ENCODE measurements at regions not wholly inside any gene's neighbourhood (a gene's known extent, or its start where the extent isn't known, plus 50 kb on each side); places are given as distances from the start of the nearest gene placed in this dataset.
"Not testable (repeated sequence)": the region's sequence is repeated elsewhere in the genome, so short reads cannot be mapped to it uniquely, and the experiment has no call there.

DNA sequence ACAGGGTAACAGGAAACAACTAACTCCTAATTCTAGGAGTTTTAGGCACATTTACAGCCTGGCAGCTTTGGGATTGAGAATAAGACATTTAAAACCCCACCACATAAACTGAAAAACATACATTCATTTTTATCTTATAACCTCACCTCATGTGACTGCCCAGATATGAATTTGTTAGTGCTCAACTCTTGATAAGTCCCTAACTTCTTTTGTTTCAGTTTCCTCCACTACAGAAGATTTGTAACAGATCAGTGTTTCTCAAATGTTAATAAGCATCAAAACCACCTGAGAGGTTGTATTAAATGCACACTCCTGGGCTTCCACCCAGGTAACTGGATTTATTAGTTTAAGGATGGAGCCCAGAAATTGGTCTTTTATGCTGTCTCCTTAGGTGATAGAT lies 190.1 kb upstream of the ARID1B start:
- TF ChIP-seq, protein P1, sequence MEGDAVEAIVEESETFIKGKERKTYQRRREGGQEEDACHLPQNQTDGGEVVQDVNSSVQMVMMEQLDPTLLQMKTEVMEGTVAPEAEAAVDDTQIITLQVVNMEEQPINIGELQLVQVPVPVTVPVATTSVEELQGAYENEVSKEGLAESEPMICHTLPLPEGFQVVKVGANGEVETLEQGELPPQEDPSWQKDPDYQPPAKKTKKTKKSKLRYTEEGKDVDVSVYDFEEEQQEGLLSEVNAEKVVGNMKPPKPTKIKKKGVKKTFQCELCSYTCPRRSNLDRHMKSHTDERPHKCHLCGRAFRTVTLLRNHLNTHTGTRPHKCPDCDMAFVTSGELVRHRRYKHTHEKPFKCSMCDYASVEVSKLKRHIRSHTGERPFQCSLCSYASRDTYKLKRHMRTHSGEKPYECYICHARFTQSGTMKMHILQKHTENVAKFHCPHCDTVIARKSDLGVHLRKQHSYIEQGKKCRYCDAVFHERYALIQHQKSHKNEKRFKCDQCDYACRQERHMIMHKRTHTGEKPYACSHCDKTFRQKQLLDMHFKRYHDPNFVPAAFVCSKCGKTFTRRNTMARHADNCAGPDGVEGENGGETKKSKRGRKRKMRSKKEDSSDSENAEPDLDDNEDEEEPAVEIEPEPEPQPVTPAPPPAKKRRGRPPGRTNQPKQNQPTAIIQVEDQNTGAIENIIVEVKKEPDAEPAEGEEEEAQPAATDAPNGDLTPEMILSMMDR (IDR thresholded peaks at IDR 0.05; ENCODE audit: insufficient read depth, low read length, missing control alignments) = no peak
- no peak for DNase-seq (ENCODE audit: low read depth, low spot score)
- POLR2A ChIA-PET = no interaction called here
- no peak overlapping the region for H3K4me3 ChIP-seq (ENCODE audit: low read depth, low read length)
- CTCF ChIA-PET = interaction anchor here (1.3 kb wide), 1 partner anchor 22 kb away, joined by 4 read pairs; no protein-coding TSS in a partner anchor

DNA sequence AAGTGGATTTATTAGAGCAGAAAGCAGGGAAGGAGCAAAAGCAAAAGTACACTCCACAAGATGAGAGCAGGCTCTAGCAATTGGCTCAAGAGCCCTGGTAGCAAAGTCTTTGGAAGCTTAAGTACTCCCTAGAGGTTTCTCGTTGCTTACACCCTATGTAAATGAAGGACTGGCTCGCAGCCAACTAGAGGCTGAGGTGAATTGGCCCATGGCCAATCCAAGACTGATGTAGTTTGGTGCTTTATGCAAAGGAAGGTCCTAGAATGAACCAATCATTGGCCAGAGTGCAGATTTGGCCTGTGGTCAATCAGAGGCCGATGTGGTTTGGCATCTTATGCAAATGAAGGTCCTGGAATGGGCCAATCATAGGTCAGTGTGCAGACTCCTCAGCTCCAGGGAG lies 191.3 kb upstream of the ARID1B start:
- CTCF ChIA-PET = no interaction called here
- H3K4me3 ChIP-seq (ENCODE audit: low read depth, low read length) = no peak overlapping the region
- no peak for DNase-seq (ENCODE audit: low read depth, low spot score)
- POLR2A ChIA-PET = no interaction called here
- TF ChIP-seq, protein P1 (IDR thresholded peaks at IDR 0.05; ENCODE audit: insufficient read depth, low read length, missing control alignments) = no peak

DNA sequence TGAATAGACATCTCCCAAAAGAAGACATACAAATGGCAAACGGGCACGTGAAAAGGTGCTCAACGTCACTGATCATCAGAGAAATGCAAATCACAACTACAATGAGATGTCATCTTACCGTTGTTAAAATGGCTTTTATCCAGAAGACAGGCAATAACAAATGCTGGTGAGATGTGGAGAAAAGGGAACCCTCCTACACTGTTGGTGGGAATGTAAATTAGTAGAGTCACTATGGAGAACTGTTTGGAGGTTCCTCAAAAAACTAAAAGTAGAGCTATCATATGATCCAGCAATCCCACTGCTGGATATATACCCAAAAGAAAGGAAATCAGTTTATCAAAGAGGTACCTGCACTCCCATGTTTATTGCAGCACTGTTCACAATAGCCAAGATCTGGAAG lies 193.1 kb upstream of the ARID1B start:
- POLR2A ChIA-PET; DNase-seq (ENCODE audit: low read depth, low spot score); H3K4me3 ChIP-seq (ENCODE audit: low read depth, low read length): not testable (repeated sequence)
- CTCF ChIA-PET = interaction anchor here (1.3 kb wide), 1 partner anchor 19 kb away, joined by 3 read pairs; no protein-coding TSS in a partner anchor

DNA sequence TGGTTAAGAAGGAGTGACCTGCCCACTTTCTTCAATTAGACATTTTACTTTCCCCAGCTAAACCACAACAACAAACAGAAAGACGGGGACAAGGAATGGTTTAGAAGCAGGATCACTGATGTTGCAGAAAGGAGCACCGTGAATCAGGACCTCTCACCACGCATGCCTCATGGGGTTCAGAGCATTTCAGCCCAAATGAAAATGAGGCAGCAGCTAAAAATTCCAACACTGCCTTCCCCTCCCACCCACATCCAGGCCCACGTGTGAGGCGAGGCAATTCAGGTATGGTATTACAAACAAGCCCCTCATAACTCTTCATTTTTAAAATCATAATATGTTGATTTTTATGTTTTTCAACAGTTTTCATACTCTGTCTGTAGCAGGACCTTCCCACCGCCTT lies 194.1 kb upstream of the ARID1B start:
- TF ChIP-seq, protein P1 (IDR thresholded peaks at IDR 0.05; ENCODE audit: insufficient read depth, low read length, missing control alignments) = no peak
- H3K4me3 ChIP-seq (ENCODE audit: low read depth, low read length) = no peak overlapping the region
- CTCF ChIA-PET = interaction anchor here (1.4 kb wide), 1 partner anchor 18 kb away, joined by 3 read pairs; no protein-coding TSS in a partner anchor
- no peak for DNase-seq (ENCODE audit: low read depth, low spot score)
- POLR2A ChIA-PET = no interaction called here

DNA sequence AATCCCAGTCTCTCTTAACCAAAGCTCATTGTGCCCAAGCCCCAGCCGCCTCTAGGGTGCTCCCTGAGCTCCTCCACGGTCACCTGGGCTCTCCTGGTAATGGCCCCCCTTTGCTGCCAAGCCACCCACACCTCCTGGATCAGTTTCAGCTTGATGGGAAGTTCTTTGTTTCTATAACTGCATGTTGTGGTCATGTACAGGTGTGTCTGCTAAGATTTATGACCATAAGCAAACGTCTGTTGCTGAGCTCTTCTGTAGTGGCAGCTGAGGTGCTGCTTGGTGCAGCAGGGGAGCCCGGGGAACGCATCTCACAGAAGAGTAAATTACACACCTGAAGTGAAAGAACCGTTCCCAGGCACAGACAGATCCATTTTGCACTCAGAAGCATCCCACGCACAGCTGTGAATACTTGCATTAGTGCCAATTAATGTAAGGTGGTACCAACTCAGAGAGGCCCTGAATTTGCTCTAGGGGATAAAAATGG lies 194.6 kb upstream of the ARID1B start:
- POLR2A ChIA-PET = no interaction called here
- TF ChIP-seq, protein P1 (IDR thresholded peaks at IDR 0.05; ENCODE audit: insufficient read depth, low read length, missing control alignments) = no peak
- CTCF ChIA-PET = interaction anchor here (1.4 kb wide), 1 partner anchor 18 kb away, joined by 3 read pairs; no protein-coding TSS in a partner anchor
- no peak overlapping the region for H3K4me3 ChIP-seq (ENCODE audit: low read depth, low read length)
- no peak for DNase-seq (ENCODE audit: low read depth, low spot score)

DNA sequence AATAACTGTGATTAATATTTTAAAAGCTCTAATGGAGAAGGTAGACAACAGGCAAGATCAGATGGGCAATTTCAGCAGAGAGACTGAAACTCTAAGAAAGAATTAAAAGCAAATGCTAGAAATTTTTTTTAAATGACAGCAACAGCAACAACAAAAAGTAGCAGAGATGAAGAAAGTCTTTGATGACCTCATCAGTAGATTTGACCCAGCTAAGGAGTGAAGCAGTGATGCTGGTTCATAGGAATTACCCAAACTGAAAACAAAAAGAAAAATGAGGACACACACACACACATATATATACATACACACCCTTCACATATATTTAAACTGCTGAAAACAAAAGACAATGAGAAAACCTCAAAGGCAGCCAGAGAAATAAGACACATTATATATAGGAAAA lies 197.6 kb upstream of the ARID1B start:
- TF ChIP-seq, protein P1 (IDR thresholded peaks at IDR 0.05; ENCODE audit: insufficient read depth, low read length, missing control alignments) = no peak
- no peak for DNase-seq (ENCODE audit: low read depth, low spot score)
- H3K4me3 ChIP-seq (ENCODE audit: low read depth, low read length) = no peak overlapping the region
- POLR2A ChIA-PET = no interaction called here
- CTCF ChIA-PET = interaction anchor here (1.0 kb wide), 1 partner anchor 15 kb away, joined by 3 read pairs; no protein-coding TSS in a partner anchor

DNA sequence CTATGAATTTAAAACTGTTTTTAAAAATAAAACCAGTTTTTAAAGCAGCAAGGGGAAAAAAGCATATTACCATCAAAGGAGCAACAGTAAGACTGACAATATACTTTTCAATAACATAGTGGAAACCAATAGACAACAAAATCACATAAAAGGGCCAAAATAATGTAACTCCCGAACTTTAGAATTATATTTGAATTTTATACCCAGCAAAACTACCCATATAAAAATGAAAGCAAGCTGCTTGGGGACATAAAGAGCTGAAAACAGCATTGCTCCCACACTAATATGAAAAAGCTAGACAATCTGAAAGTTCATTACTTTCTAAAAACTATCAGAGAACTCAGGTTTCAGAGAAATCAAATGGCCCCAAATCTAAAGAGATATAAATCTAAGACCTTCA lies 199.4 kb upstream of the ARID1B start:
- ChIA-PET CTCF (no interaction called here), POLR2A (no interaction called here)
- no peak overlapping the region for H3K4me3 ChIP-seq (ENCODE audit: low read depth, low read length)
- DNase-seq (ENCODE audit: low read depth, low spot score) = no peak
- TF ChIP-seq, protein P1 (IDR thresholded peaks at IDR 0.05; ENCODE audit: insufficient read depth, low read length, missing control alignments) = no peak
